WERI-Rb-1 (cell line): ENCODE measurements at regions not wholly inside any gene's neighbourhood (a gene's known extent, or its start where the extent isn't known, plus 50 kb on each side); places are given as distances from the start of the nearest gene placed in this dataset.

Experiments
- DNase-seq: peaks from one replicate; pipeline ENCODE4 v3.0.0-alpha.2; 2020
- H3K27ac ChIP-seq: fragments of 250-450 bp; sonication (Bioruptor Pico); 2 replicates; pipeline ENCODE4 v1.5.1; 2020; ENCODE audit warnings: mild to moderate bottlenecking, moderate library complexity
- H3K27me3 ChIP-seq: fragments of 250-450 bp; sonication (Bioruptor Pico); 2 replicates; pipeline ENCODE4 v1.5.1; 2021; ENCODE audit warnings: mild to moderate bottlenecking, low read depth, moderate library complexity; ENCODE audit not compliant: insufficient read depth, severe bottlenecking
- H3K36me3 ChIP-seq: fragments of 250-450 bp; sonication (Bioruptor Pico); 2 replicates; pipeline ENCODE4 v1.5.1; 2020; ENCODE audit warnings: mild to moderate bottlenecking, moderate library complexity
- H3K4me3 ChIP-seq: 2 replicates; pipeline ENCODE4 v1.5.1; 2011; ENCODE audit warnings: low read depth, mild to moderate bottlenecking, control low read depth, low read length
- H3K9me3 ChIP-seq: fragments of 250-450 bp; sonication (Bioruptor Pico); 2 replicates; pipeline ENCODE4 v1.5.1; 2021; ENCODE audit warnings: mild to moderate bottlenecking, moderate library complexity; ENCODE audit not compliant: severe bottlenecking
- CTCF ChIP-seq: IDR thresholded peaks from 2 replicates; pipeline ENCODE4 v1.5.1; 2011; ENCODE audit warnings: low read depth, mild to moderate bottlenecking, control low read depth, inconsistent platforms, low read length

GRCh38 chr15:56811586-56811985, 78.3 kb upstream of the ZNF280D start:
- no peak for TF ChIP-seq CTCF
- DNase-seq, result no peak
- Histone ChIP-seq H3K36me3 (no peaks in the 10 kb centered on the region), H3K27ac (no peak overlapping the region), H3K27me3 (no peaks in the 10 kb centered on the region), H3K9me3 (peaks cover 5% of the 10 kb centered on the region), H3K4me3 (no peak overlapping the region)

GRCh38 chr15:56808160-56808559, 74.9 kb upstream of the ZNF280D start:
- H3K4me3 ChIP-seq, result no peak overlapping the region
- no peak overlapping the region for H3K27ac ChIP-seq
- peaks cover 5% of the 10 kb centered on the region for H3K9me3 ChIP-seq
- no peak for DNase-seq
- no peaks in the 10 kb centered on the region for H3K27me3 ChIP-seq
- TF ChIP-seq CTCF, result no peak
- H3K36me3 ChIP-seq, result no peaks in the 10 kb centered on the region

- Histone ChIP-seq H3K27me3 (no peaks in the 10 kb centered on the region), H3K9me3 (peaks cover 5% of the 10 kb centered on the region), H3K4me3 (no peak overlapping the region), H3K27ac (no peak overlapping the region), H3K36me3 (no peaks in the 10 kb centered on the region)
- no peak for DNase-seq
- TF ChIP-seq CTCF, result no peak
Measured at GRCh38 chr15:56806148-56806536, 72.8 kb upstream of the ZNF280D start.

GRCh38 chr15:56805466-56806147, 72.3 kb upstream of the ZNF280D start:
- no peaks in the 10 kb centered on the region for H3K27me3 ChIP-seq
- no peak for TF ChIP-seq CTCF
- no peak overlapping the region for H3K4me3 ChIP-seq
- H3K36me3 ChIP-seq, result no peaks in the 10 kb centered on the region
- no peak for DNase-seq
- no peak overlapping the region for H3K27ac ChIP-seq
- H3K9me3 ChIP-seq, result peaks cover 5% of the 10 kb centered on the region

- Histone ChIP-seq H3K27me3 (no peaks in the 10 kb centered on the region), H3K9me3 (peaks cover 5% of the 10 kb centered on the region), H3K36me3 (no peaks in the 10 kb centered on the region), H3K27ac (no peak overlapping the region), H3K4me3 (no peak overlapping the region)
- no peak for TF ChIP-seq CTCF
- no peak for DNase-seq
Measured at GRCh38 chr15:56804938-56805337, 71.6 kb upstream of the ZNF280D start.

GRCh38 chr15:56804279-56804678, 71.0 kb upstream of the ZNF280D start:
- no peak for TF ChIP-seq CTCF
- H3K4me3 ChIP-seq, result no peak overlapping the region
- DNase-seq, result no peak
- H3K9me3 ChIP-seq, result peaks cover 5% of the 10 kb centered on the region
- H3K36me3 ChIP-seq, result no peaks in the 10 kb centered on the region
- H3K27ac ChIP-seq, result no peak overlapping the region
- H3K27me3 ChIP-seq, result no peaks in the 10 kb centered on the region
